Testis (tissue), 2 donors: ENCODE measurements at regions not wholly inside any gene's neighbourhood (a gene's known extent, or its start where the extent isn't known, plus 50 kb on each side); places are given as distances from the start of the nearest gene placed in this dataset.

ENCODE experiments used
- POLR2A ChIP-seq: fragments of 450-650 bp; IDR thresholded peaks from one replicate; pipeline ENCODE4 v1.6.1; 2017; ENCODE audit warnings: antibody characterized with exemption, mild to moderate bottlenecking, moderate library complexity
- TF ChIP-seq, protein P1 (sequence below), 3 experiments: fragments of 450-650 bp in 2 of 3; fragments of 200-600 bp in 1 of 3; sonication (generic) in 1 of 3; IDR thresholded peaks; one replicate each; pipeline ENCODE4 v1.5.1; 2016 to 2019; ENCODE audit warnings: antibody characterized with exemption in 3 of 3, mild to moderate bottlenecking in 2 of 3, moderate library complexity in 1 of 3

DNA sequence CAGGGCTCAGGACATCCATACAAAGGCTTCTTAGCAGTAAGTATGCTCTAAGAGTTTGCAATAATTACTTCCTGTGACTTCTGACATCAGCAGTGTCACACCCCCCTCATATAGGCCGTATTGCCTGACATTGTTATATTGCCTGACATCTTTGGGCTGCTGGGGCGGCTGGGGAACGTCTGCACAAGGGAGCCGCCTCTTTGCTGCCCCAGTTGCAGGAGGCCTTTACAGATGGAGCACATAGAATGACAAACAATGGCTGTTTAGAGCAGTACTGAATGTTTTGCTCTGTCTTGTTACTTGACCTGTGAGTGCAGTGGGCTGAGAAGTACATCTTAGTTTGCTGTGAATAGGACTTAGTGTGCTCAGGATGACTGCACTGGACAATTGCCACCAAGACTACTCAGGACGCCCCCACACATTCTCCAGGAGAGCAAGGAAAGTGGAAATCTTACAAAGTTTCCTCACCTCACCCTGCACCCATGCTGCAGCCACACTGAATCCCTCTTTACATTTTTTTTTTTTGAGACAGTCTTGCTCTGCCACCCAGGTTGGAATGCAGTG lies 65.4 kb upstream of the SPOCK1 start:
- TF ChIP-seq, protein P1, sequence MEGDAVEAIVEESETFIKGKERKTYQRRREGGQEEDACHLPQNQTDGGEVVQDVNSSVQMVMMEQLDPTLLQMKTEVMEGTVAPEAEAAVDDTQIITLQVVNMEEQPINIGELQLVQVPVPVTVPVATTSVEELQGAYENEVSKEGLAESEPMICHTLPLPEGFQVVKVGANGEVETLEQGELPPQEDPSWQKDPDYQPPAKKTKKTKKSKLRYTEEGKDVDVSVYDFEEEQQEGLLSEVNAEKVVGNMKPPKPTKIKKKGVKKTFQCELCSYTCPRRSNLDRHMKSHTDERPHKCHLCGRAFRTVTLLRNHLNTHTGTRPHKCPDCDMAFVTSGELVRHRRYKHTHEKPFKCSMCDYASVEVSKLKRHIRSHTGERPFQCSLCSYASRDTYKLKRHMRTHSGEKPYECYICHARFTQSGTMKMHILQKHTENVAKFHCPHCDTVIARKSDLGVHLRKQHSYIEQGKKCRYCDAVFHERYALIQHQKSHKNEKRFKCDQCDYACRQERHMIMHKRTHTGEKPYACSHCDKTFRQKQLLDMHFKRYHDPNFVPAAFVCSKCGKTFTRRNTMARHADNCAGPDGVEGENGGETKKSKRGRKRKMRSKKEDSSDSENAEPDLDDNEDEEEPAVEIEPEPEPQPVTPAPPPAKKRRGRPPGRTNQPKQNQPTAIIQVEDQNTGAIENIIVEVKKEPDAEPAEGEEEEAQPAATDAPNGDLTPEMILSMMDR (IDR thresholded peaks at IDR 0.05), result no peak
- no peak for TF ChIP-seq POLR2A
